Fibroblast of mammary gland (primary cell): ENCODE measurements at regions not wholly inside any gene's neighbourhood (a gene's known extent, or its start where the extent isn't known, plus 50 kb on each side); places are given as distances from the start of the nearest gene placed in this dataset.

Source experiments
- DNase-seq: peaks from one replicate; pipeline ENCODE4 v3.0.0-alpha.2; 2010; ENCODE audit warnings: low read depth
- H3K4me3 ChIP-seq: 2 replicates; pipeline ENCODE4 v1.5.1; 2011; ENCODE audit warnings: low read depth, mild to moderate bottlenecking, low read length, moderate library complexity; ENCODE audit not compliant: control insufficient read depth
- TF ChIP-seq, protein P1 (sequence below): conservative IDR thresholded peaks from 2 replicates; pipeline ENCODE4 v1.5.1; 2011; ENCODE audit warnings: low read depth, low read length, inconsistent platforms; ENCODE audit not compliant: control insufficient read depth, insufficient read depth

DNA sequence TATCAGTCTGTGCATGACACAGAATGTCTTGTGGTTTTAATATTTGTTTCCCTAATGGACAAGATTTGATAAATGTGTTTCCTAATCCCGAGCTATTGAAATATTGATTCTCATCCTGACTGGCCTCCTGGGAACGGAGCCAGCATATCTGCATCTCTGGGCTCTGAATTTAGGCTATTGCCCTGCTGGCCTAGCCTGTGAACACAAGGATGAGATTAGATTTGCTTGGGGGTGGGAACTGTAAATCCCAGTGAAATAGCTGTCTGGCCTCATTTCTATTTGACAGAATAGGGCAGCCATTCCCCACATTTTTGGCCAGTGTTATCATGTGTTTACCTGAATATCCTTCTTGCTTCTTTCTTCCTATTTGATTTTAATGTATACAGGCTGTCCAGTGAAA lies 198.4 kb upstream of the SOX4 start:
- TF ChIP-seq, protein P1, sequence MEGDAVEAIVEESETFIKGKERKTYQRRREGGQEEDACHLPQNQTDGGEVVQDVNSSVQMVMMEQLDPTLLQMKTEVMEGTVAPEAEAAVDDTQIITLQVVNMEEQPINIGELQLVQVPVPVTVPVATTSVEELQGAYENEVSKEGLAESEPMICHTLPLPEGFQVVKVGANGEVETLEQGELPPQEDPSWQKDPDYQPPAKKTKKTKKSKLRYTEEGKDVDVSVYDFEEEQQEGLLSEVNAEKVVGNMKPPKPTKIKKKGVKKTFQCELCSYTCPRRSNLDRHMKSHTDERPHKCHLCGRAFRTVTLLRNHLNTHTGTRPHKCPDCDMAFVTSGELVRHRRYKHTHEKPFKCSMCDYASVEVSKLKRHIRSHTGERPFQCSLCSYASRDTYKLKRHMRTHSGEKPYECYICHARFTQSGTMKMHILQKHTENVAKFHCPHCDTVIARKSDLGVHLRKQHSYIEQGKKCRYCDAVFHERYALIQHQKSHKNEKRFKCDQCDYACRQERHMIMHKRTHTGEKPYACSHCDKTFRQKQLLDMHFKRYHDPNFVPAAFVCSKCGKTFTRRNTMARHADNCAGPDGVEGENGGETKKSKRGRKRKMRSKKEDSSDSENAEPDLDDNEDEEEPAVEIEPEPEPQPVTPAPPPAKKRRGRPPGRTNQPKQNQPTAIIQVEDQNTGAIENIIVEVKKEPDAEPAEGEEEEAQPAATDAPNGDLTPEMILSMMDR = no peak
- no peak overlapping the region for H3K4me3 ChIP-seq
- peak; percentile 16 for DNase-seq

DNA sequence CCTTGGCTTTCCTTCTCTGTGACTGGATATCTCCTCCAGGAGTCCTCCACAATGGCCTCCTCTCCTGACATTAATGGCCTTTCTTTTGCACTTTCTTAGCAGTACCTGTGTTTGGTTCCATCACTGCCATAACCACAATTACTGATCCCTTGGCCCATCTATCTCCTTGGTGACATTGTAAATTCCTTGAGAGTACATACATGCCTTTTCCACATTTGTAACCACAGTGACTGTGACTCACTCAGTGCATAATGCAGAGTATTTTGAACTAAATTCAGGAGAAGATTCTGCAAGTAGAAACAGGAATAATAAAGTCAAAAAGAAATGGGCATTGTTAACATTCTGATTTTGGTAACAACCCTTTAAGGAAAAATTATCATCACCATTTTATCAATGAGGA lies 197.2 kb upstream of the SOX4 start:
- TF ChIP-seq, protein P1 = no peak
- no peak overlapping the region for H3K4me3 ChIP-seq
- peak; percentile 79 for DNase-seq

GRCh38 chr6:21398741-21399325 lies 194.7 kb upstream of the SOX4 start:
- no peak overlapping the region for H3K4me3 ChIP-seq
- no peak for DNase-seq
- TF ChIP-seq, protein P1 = no peak

DNA sequence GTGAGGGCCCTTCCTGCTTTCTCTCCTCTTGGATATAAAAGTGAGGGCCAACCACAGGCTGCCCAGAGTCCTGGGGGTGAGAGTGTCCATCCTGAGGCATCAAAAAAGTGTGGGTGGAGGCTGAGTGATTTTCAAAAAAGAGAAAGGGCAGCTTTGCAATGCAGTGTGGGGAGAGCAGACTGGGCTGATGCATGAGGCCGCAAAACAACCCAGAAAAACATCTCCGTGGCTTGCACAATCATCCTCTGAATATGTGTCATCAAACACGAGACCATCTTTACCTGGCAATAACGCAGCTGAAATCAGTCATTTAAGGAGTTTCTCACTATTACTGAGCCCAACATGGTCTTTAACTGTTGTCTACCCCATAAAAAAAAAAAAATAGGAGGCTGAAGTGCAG lies 191.2 kb upstream of the SOX4 start:
- TF ChIP-seq, protein P1 = no peak
- no peak overlapping the region for H3K4me3 ChIP-seq
- peak; percentile 96 for DNase-seq

GRCh38 chr6:21404577-21404976 lies 189.0 kb upstream of the SOX4 start:
- no peak for DNase-seq
- TF ChIP-seq, protein P1 = no peak
- no peak overlapping the region for H3K4me3 ChIP-seq

- TF ChIP-seq, protein P1 = no peak
- H3K4me3 ChIP-seq = no peak overlapping the region
- no peak for DNase-seq
These were observed 187.2 kb upstream of the SOX4 start for GRCh38 chr6:21406316-21406715.

GRCh38 chr6:21409231-21409630 lies 184.3 kb upstream of the SOX4 start:
- no peak for DNase-seq
- TF ChIP-seq, protein P1 = no peak
- H3K4me3 ChIP-seq = no peak overlapping the region
